ENCODE measurements at regions not wholly inside any gene's neighbourhood (a gene's known extent, or its start where the extent isn't known, plus 50 kb on each side); places are given as distances from the start of the nearest gene placed in this dataset.

DNA sequence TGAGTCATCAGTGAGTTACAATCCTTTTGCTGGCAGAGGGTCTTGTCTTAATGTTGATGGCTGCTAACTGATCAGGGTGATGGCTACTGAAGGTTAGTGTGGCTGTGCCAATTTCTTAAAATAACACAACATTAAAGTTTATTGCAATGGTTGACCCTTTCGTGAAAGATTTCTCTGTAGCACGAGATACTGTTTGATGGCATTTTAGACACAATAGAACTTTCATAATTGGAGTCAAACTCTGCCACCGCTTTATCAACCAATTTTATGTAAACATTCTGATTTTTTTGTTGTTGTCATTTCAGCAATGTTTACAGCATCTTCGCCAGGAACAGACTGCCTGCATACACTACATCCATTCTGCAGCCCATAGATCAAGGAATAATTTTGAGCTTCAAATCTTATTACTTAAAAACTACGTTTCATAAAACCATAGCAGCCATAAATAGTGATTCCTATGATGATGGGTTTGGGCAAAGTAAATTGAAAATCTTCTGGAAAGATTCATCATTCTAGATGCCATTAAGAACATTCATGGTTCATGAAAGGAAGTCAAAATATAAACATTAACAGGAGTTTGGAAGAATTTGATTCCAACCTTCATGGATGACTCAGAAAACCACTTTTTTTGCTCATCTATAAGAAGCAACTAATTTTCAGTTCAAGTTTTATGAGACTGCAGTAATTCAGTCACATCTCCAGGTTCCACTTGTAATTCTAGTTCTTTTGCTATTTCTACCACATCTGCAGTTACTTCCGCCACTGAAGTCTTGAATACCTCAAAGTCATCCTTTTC, 85.9 kb downstream of the TYW3 start:
- CTCF ChIA-PET (ENCODE audit: low intra/inter-chr PET ratio): no interaction called here
- Histone ChIP-seq H3K27ac (ENCODE audit: extremely low read depth, low read depth, low read length) (no peak overlapping the region), H2AFZ (ENCODE audit: low read depth, low read length) (no peak overlapping the region), H3K4me3 (no peak overlapping the region), H3K9ac (ENCODE audit: insufficient read depth in 1 of 2, low read depth in 2 of 2, low read length in 2 of 2) (no peak overlapping the region), H3K79me2 (ENCODE audit: control insufficient read depth, insufficient read depth, low read length) (no peaks in the 10 kb centered on the region), H3K9me1 (ENCODE audit: control insufficient read depth, insufficient read depth, low read length) (no peaks in the 10 kb centered on the region), H3K27me3 (ENCODE audit: control insufficient read depth in 2 of 2, insufficient read depth in 2 of 2, low read length in 2 of 2) (no peaks in the 10 kb centered on the region), H3K4me1 (replicated peaks in 1 of 2; ENCODE audit: control insufficient read depth in 2 of 2, insufficient read depth in 2 of 2, low read length in 2 of 2) (no peaks in the 10 kb centered on the region), H4K20me1 (replicated peaks; ENCODE audit: control insufficient read depth, insufficient read depth, low read length) (no peaks in the 10 kb centered on the region), H3K4me2 (ENCODE audit: insufficient read depth, low read length) (no peak overlapping the region), H3K36me3 (ENCODE audit: control insufficient read depth, insufficient read depth, low read length) (no peaks in the 10 kb centered on the region), H3K9me3 (replicated peaks; ENCODE audit: control insufficient read depth, insufficient read depth, low read depth, low read length) (no peaks in the 10 kb centered on the region)
- ATAC-seq: no peak
- intact Hi-C loops (cut with micrococcal nuclease): no loop called here
- 0% methylated on average over 6 of the region's 6 CpGs for WGBS (ENCODE audit: insufficient coverage, low coverage, missing lambda C conversion rate)
- in situ Hi-C loops (cut with MboI): no loop called here
- FAIRE-seq: no peak
- DNase-seq (ENCODE audit: extremely low read depth in 1 of 4, low spot score in 3 of 4): no peak
- TF ChIP-seq CEBPG (CRISPR knock-in tag; IDR thresholded peaks at IDR 0.05) (no peak), CEBPG (tag; conservative IDR thresholded peaks at IDR 0.05 in 1 of 2, IDR thresholded peaks at IDR 0.05 in 1 of 2) (no peak), TEAD2 (tag; IDR thresholded peaks at IDR 0.05) (no peak), FOXJ3 (CRISPR knock-in tag; IDR thresholded peaks at IDR 0.05) (no peak), ZNF76 (CRISPR knock-in tag; IDR thresholded peaks at IDR 0.05; ENCODE audit: borderline replicate concordance) (no peak), SRSF1 (IDR thresholded peaks at IDR 0.05; ENCODE audit: low read depth, low read length) (no peak), L3MBTL2 (IDR thresholded peaks at IDR 0.05) (no peak), ZNF778 (CRISPR knock-in tag; IDR thresholded peaks at IDR 0.05) (no peak), TOE1 (IDR thresholded peaks at IDR 0.05; ENCODE audit: borderline replicate concordance) (no peak), TOE1 (CRISPR knock-in tag; IDR thresholded peaks at IDR 0.05; ENCODE audit: borderline replicate concordance, low read depth) (no peak), HMGN3 (IDR thresholded peaks at IDR 0.05; ENCODE audit: borderline replicate concordance, extremely low read depth, insufficient read length, low read depth, low read length) (no peak), NRF1 (conservative IDR thresholded peaks at IDR 0.05 in 1 of 2, IDR thresholded peaks at IDR 0.05 in 1 of 2) (no peak), ZNF174 (CRISPR knock-in tag; IDR thresholded peaks at IDR 0.05) (no peak), POLR2A (conservative IDR thresholded peaks at IDR 0.05) (no peak), TEAD4 (IDR thresholded peaks at IDR 0.05; ENCODE audit: low read length) (no peak), TEAD4 (CRISPR knock-in tag; IDR thresholded peaks at IDR 0.05; ENCODE audit: borderline replicate concordance) (no peak), GATA2 (CRISPR knock-in tag; IDR thresholded peaks at IDR 0.05) (no peak), MTA2 (IDR thresholded peaks at IDR 0.05; ENCODE audit: low read depth) (no peak)
- TF ChIP-seq, protein P1, sequence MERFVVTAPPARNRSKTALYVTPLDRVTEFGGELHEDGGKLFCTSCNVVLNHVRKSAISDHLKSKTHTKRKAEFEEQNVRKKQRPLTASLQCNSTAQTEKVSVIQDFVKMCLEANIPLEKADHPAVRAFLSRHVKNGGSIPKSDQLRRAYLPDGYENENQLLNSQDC (CRISPR knock-in tag; IDR thresholded peaks at IDR 0.05): no peak
- POLR2A ChIA-PET: no interaction called here
- BruUV-seq (replicated peaks): no TSS peak

Data from K562 (cell line).